ENCODE measurements at regions not wholly inside any gene's neighbourhood (a gene's known extent, or its start where the extent isn't known, plus 50 kb on each side); places are given as distances from the start of the nearest gene placed in this dataset.

- TF ChIP-seq EZH2 (IDR thresholded peaks at IDR 0.05; ENCODE audit: insufficient read depth, poor library complexity, severe bottlenecking) (no peak), EZH2phosphoT487 (IDR thresholded peaks at IDR 0.05; ENCODE audit: insufficient read depth, low read depth) (no peak)
These were observed 200.6 kb upstream of the GATB start for GRCh38 chr4:151961456-151961855.

All from GM23248 (cell line).